ENCODE measurements at regions not wholly inside any gene's neighbourhood (a gene's known extent, or its start where the extent isn't known, plus 50 kb on each side); places are given as distances from the start of the nearest gene placed in this dataset.

DNA sequence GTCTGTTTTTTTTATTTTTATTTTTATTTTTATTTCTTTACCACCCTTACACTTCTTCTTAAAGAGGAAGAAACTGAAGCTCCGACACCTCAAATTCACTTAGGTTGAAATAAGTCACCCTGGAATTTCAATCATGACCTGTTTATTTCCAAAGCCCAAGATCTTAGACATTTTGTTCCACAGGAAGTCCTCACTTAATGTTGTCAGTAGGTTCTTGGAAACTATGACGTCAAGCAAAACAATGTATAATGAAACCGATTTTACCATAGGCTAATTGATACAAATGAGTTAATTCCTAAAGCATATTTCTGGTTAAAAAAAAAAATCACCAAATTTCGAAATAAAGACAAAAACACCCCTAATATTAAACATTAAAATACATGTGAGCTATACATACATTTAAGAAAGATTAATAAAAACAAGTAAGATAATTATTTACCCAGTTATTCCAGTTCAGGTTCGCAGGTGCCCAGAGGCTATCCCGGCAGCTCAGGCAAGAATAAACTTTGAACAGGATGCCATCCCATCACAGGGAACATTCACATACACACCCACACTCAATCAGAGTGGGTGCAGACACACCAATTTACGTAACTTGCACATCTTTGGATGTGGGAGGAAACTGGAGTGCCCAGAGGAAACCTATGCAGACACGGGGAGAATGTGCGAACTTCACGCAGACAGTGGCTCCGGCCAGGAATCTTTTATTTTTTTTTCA lies 391.0 kb downstream of the RAP2B start (continued):
- TF ChIP-seq WT1 (tag by site-specific recombination; IDR thresholded peaks at IDR 0.05) = no peak
- no peak for TF ChIP-seq ZNF610 (tag by site-specific recombination; IDR thresholded peaks at IDR 0.05; ENCODE audit: borderline replicate concordance)
- TF ChIP-seq, protein P1, sequence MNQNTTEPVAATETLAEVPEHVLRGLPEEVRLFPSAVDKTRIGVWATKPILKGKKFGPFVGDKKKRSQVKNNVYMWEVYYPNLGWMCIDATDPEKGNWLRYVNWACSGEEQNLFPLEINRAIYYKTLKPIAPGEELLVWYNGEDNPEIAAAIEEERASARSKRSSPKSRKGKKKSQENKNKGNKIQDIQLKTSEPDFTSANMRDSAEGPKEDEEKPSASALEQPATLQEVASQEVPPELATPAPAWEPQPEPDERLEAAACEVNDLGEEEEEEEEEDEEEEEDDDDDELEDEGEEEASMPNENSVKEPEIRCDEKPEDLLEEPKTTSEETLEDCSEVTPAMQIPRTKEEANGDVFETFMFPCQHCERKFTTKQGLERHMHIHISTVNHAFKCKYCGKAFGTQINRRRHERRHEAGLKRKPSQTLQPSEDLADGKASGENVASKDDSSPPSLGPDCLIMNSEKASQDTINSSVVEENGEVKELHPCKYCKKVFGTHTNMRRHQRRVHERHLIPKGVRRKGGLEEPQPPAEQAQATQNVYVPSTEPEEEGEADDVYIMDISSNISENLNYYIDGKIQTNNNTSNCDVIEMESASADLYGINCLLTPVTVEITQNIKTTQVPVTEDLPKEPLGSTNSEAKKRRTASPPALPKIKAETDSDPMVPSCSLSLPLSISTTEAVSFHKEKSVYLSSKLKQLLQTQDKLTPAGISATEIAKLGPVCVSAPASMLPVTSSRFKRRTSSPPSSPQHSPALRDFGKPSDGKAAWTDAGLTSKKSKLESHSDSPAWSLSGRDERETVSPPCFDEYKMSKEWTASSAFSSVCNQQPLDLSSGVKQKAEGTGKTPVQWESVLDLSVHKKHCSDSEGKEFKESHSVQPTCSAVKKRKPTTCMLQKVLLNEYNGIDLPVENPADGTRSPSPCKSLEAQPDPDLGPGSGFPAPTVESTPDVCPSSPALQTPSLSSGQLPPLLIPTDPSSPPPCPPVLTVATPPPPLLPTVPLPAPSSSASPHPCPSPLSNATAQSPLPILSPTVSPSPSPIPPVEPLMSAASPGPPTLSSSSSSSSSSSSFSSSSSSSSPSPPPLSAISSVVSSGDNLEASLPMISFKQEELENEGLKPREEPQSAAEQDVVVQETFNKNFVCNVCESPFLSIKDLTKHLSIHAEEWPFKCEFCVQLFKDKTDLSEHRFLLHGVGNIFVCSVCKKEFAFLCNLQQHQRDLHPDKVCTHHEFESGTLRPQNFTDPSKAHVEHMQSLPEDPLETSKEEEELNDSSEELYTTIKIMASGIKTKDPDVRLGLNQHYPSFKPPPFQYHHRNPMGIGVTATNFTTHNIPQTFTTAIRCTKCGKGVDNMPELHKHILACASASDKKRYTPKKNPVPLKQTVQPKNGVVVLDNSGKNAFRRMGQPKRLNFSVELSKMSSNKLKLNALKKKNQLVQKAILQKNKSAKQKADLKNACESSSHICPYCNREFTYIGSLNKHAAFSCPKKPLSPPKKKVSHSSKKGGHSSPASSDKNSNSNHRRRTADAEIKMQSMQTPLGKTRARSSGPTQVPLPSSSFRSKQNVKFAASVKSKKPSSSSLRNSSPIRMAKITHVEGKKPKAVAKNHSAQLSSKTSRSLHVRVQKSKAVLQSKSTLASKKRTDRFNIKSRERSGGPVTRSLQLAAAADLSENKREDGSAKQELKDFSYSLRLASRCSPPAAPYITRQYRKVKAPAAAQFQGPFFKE (tag by site-specific recombination; IDR thresholded peaks at IDR 0.05; ENCODE audit: borderline replicate concordance) = no peak
- TF ChIP-seq ZNF530 (tag by site-specific recombination; IDR thresholded peaks at IDR 0.05; ENCODE audit: low read depth) = no peak
- no peak for TF ChIP-seq ZNF274 (IDR thresholded peaks at IDR 0.05; ENCODE audit: low read length)
- no peak for TF ChIP-seq ZNF274 (tag by site-specific recombination; IDR thresholded peaks at IDR 0.05; ENCODE audit: borderline replicate concordance)

DNA sequence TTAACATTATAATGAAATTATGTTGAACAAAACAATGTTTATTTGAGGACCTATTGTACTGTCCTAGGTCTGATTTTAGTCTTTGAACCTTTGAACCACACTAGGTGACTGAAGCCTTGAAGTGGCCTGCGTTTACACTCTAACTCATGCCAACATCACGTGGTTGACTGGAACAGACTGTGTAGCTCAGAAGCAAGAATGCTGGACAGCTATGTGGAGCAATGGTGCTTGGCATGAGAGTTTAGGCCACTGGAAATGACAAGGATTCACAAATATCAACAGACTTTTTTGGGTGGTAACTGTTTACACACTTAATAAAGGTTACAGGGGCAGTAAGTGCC lies 391.5 kb downstream of the RAP2B start:
- no peaks in the 10 kb centered on the region for H3K36me3 ChIP-seq (ENCODE audit: control insufficient read depth in 2 of 2, insufficient read depth in 1 of 2, low read length in 2 of 2)
- ChIA-PET CTCF (interaction anchor here (0.6 kb wide), 1 partner anchor 514 kb away, joined by 3 read pairs; no protein-coding TSS in a partner anchor), POLR2A (no interaction called here)
- no peak overlapping the region for H3K27ac ChIP-seq (ENCODE audit: extremely low read depth, low read depth, low read length)
- TF ChIP-seq, protein P2, sequence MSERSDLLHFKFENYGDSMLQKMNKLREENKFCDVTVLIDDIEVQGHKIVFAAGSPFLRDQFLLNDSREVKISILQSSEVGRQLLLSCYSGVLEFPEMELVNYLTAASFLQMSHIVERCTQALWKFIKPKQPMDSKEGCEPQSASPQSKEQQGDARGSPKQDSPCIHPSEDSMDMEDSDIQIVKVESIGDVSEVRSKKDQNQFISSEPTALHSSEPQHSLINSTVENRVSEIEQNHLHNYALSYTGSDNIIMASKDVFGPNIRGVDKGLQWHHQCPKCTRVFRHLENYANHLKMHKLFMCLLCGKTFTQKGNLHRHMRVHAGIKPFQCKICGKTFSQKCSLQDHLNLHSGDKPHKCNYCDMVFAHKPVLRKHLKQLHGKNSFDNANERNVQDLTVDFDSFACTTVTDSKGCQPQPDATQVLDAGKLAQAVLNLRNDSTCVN (tag by site-specific recombination; optimal IDR thresholded peaks at IDR 0.05) = no peak
- no peak for TF ChIP-seq ZNF423 (tag by site-specific recombination; IDR thresholded peaks at IDR 0.05)
- TF ChIP-seq ZNF837 (tag by site-specific recombination; IDR thresholded peaks at IDR 0.05) = no peak
- TF ChIP-seq, protein P3, sequence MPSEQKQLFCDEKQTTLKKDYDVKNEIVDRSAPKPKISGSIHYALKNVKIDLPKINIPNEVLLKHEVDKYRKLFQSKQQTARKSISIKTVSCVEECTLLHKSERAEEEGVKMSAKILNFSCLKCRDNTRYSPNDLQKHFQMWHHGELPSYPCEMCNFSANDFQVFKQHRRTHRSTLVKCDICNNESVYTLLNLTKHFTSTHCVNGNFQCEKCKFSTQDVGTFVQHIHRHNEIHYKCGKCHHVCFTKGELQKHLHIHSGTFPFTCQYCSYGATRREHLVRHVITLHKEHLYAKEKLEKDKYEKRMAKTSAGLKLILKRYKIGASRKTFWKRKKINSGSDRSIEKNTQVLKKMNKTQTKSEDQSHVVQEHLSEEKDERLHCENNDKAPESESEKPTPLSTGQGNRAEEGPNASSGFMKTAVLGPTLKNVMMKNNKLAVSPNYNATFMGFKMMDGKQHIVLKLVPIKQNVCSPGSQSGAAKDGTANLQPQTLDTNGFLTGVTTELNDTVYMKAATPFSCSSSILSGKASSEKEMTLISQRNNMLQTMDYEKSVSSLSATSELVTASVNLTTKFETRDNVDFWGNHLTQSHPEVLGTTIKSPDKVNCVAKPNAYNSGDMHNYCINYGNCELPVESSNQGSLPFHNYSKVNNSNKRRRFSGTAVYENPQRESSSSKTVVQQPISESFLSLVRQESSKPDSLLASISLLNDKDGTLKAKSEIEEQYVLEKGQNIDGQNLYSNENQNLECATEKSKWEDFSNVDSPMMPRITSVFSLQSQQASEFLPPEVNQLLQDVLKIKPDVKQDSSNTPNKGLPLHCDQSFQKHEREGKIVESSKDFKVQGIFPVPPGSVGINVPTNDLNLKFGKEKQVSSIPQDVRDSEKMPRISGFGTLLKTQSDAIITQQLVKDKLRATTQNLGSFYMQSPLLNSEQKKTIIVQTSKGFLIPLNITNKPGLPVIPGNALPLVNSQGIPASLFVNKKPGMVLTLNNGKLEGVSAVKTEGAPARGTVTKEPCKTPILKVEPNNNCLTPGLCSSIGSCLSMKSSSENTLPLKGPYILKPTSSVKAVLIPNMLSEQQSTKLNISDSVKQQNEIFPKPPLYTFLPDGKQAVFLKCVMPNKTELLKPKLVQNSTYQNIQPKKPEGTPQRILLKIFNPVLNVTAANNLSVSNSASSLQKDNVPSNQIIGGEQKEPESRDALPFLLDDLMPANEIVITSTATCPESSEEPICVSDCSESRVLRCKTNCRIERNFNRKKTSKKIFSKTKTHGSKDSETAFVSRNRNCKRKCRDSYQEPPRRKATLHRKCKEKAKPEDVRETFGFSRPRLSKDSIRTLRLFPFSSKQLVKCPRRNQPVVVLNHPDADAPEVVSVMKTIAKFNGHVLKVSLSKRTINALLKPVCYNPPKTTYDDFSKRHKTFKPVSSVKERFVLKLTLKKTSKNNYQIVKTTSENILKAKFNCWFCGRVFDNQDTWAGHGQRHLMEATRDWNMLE (tag by site-specific recombination; conservative IDR thresholded peaks at IDR 0.05; ENCODE audit: low read depth) = no peak
- TF ChIP-seq ZNF341 (tag by site-specific recombination; IDR thresholded peaks at IDR 0.05; ENCODE audit: low read depth) = no peak
- TF ChIP-seq ZNF610 (tag by site-specific recombination; IDR thresholded peaks at IDR 0.05; ENCODE audit: borderline replicate concordance) = no peak
- no peak for TF ChIP-seq ZNF350 (tag by site-specific recombination; IDR thresholded peaks at IDR 0.05)
- TF ChIP-seq ZNF211 (tag by site-specific recombination; IDR thresholded peaks at IDR 0.05; ENCODE audit: low read depth) = no peak
- no peaks in the 10 kb centered on the region for H3K4me1 ChIP-seq (ENCODE audit: control insufficient read depth, insufficient read depth, low read length)
- H3K9me3 ChIP-seq (ENCODE audit: control insufficient read depth, insufficient read depth, low read depth, low read length) = no peaks in the 10 kb centered on the region
- H3K4me3 ChIP-seq (ENCODE audit: low read depth, low read length) = no peak overlapping the region

Measured in HEK293 (cell line).